Endothelial cell of umbilical vein (primary cell): ENCODE measurements at regions not wholly inside any gene's neighbourhood (a gene's known extent, or its start where the extent isn't known, plus 50 kb on each side); places are given as distances from the start of the nearest gene placed in this dataset.

Experiments
- BruUV-seq: library from RNA; stranded (reverse); fragments of 400-500 nt; replicated peaks from 2 replicates; lab custom pipeline; 2021; lab: Mats Ljungman, UMichigan
- CTCF ChIA-PET: fragments of 300-600, 350-600 bp; sonication (Branson Sonifier 250); formaldehyde crosslinking; loops from one replicate; lab custom pipeline; 2021; ENCODE audit warnings: antibody characterized with exemption, inconsistent platforms; lab: Charles Lee
- POLR2A ChIA-PET: fragments of 300-600, 350-600 bp; sonication (Branson Sonifier 250); formaldehyde crosslinking; loops from one replicate; lab custom pipeline; 2021; ENCODE audit warnings: antibody characterized with exemption, inconsistent platforms; lab: Charles Lee
- DNase-seq: peaks from one replicate; pipeline ENCODE4 v3.0.0-alpha.2; 2011; ENCODE audit warnings: low read depth, low spot score
- FAIRE-seq: peaks from 2 replicates; lab custom pipeline; 2011; peaks lifted over from hg19 to GRCh38; lab: Jason Lieb, UNC
- H2AFZ ChIP-seq: 2 replicates; pipeline ENCODE4 v1.6.0; 2012; ENCODE audit warnings: low read depth, low read length, control low read depth, inconsistent platforms
- H3K27ac ChIP-seq: 2 replicates; pipeline ENCODE4 v1.5.1; 2011; ENCODE audit warnings: low read depth, mild to moderate bottlenecking, control low read depth, low read length, moderate library complexity; ENCODE audit not compliant: insufficient read depth
- H3K27me3 ChIP-seq, 2 experiments: 2 replicates each; pipeline versions ENCODE4 v1.6.0 to v1.6.1; 2011; ENCODE audit warnings: low read length in 2 of 2, mixed read lengths in 1 of 2; ENCODE audit not compliant: control insufficient read depth in 2 of 2, insufficient read depth in 2 of 2
- H3K36me3 ChIP-seq, 2 experiments: 2 replicates in 1 of 2; 3 replicates in 1 of 2; pipeline ENCODE4 v1.5.1; 2011; ENCODE audit warnings: low read length in 2 of 2, mild to moderate bottlenecking in 1 of 2, moderate library complexity in 1 of 2; ENCODE audit not compliant: control insufficient read depth in 2 of 2, insufficient read depth in 2 of 2; ENCODE audit errors: extremely low read depth in 1 of 2
- H3K4me1 ChIP-seq: 3 replicates; pipeline ENCODE4 v1.5.1; 2011; ENCODE audit warnings: mild to moderate bottlenecking, low read length; ENCODE audit not compliant: control insufficient read depth, insufficient read depth; ENCODE audit errors: extremely low read depth
- H3K4me2 ChIP-seq: 2 replicates; pipeline ENCODE4 v1.6.1; 2011; ENCODE audit warnings: low read length, control low read depth, mixed read lengths; ENCODE audit not compliant: insufficient read depth
- H3K4me3 ChIP-seq, 3 experiments: fragments of 200-600 bp in 1 of 3; sonication (generic), shearing (Covaris generic) in 1 of 3; replicated peaks in 1 of 3; 2 replicates each; pipeline ENCODE4 v1.5.1; 2011 to 2016; ENCODE audit warnings: control low read depth in 3 of 3, low read length in 3 of 3, mild to moderate bottlenecking in 2 of 3, inconsistent platforms in 1 of 3, low read depth in 1 of 3, moderate library complexity in 1 of 3; ENCODE audit not compliant: insufficient read depth in 1 of 3
- H3K79me2 ChIP-seq: 2 replicates; pipeline ENCODE4 v1.6.0; 2012; ENCODE audit warnings: low read length, inconsistent platforms; ENCODE audit not compliant: control insufficient read depth, insufficient read depth
- H3K9ac ChIP-seq: replicated peaks from 2 replicates; pipeline ENCODE3; 2011; ENCODE audit warnings: low read length, control low read depth; ENCODE audit not compliant: insufficient read depth; ENCODE audit errors: extremely low read depth
- H3K9me1 ChIP-seq: replicated peaks from 3 replicates; pipeline ENCODE4 v1.6.0; 2011; ENCODE audit warnings: mild to moderate bottlenecking, low read length; ENCODE audit not compliant: control insufficient read depth, insufficient read depth; ENCODE audit errors: extremely low read depth
- H3K9me3 ChIP-seq: replicated peaks from 2 replicates; pipeline ENCODE4 v1.5.1; 2012; ENCODE audit warnings: low read length, inconsistent platforms; ENCODE audit not compliant: control insufficient read depth, insufficient read depth
- H4K20me1 ChIP-seq: replicated peaks from 2 replicates; pipeline ENCODE3; 2011; ENCODE audit warnings: mild to moderate bottlenecking, low read length; ENCODE audit not compliant: control insufficient read depth, insufficient read depth; ENCODE audit errors: extremely low read depth
- CTCF ChIP-seq, 2 donors: IDR thresholded peaks; 1 replicate in 1 of 2; 2 replicates in 1 of 2; pipeline ENCODE4 v1.5.1; 2011; ENCODE audit warnings: low read length in 2 of 2, mild to moderate bottlenecking in 2 of 2, moderate library complexity in 2 of 2, control low read depth in 1 of 2, inconsistent platforms in 1 of 2, low read depth in 1 of 2; ENCODE audit not compliant: insufficient read depth in 1 of 2; ENCODE audit errors: extremely low read depth in 1 of 2
- EZH2 ChIP-seq: IDR thresholded peaks from 2 replicates; pipeline ENCODE4 v1.6.1; 2012; ENCODE audit warnings: borderline replicate concordance, low read depth, mild to moderate bottlenecking, moderate library complexity, low read length, inconsistent platforms; ENCODE audit not compliant: severe bottlenecking
- FOS ChIP-seq: IDR thresholded peaks from 2 replicates; pipeline ENCODE4 v1.6.1; 2011; ENCODE audit warnings: mild to moderate bottlenecking, low read length, moderate library complexity, borderline replicate concordance; ENCODE audit not compliant: insufficient read depth
- GATA2 ChIP-seq: IDR thresholded peaks from 2 replicates; pipeline ENCODE4 v1.7.0; 2011; ENCODE audit warnings: low read depth, mild to moderate bottlenecking, moderate library complexity, mixed read lengths, low read length; ENCODE audit not compliant: insufficient read length, insufficient read depth
- JUN ChIP-seq: IDR thresholded peaks from 2 replicates; pipeline ENCODE4 v1.6.1; 2011; ENCODE audit warnings: borderline replicate concordance, low read depth; ENCODE audit not compliant: insufficient read length, insufficient read depth
- MAX ChIP-seq: IDR thresholded peaks from 2 replicates; pipeline ENCODE4 v1.6.1; 2011; ENCODE audit not compliant: insufficient read depth, insufficient read length
- MYC ChIP-seq: IDR thresholded peaks from one replicate; pipeline ENCODE4 v1.6.1; 2011; ENCODE audit warnings: mild to moderate bottlenecking, low read depth, low read length
- POLR2A ChIP-seq: IDR thresholded peaks from 2 replicates; pipeline ENCODE4 v1.6.1; 2012; ENCODE audit warnings: low read depth, mild to moderate bottlenecking, control low read depth, low read length
- POLR2AphosphoS5 ChIP-seq: IDR thresholded peaks from 2 replicates; pipeline ENCODE4 v1.6.1; 2012; ENCODE audit warnings: low read depth, mild to moderate bottlenecking, control low read depth, low read length, moderate library complexity; ENCODE audit not compliant: insufficient read depth
- dilution Hi-C: fragments of 300-500 bp; cut with MboI; formaldehyde crosslinking; loops from one replicate; pipeline ENCODE4 v1.15.0; 2019; ENCODE audit warnings: low sequenced_read_pairs; ENCODE audit not compliant: extremely low pct_ligation_motif_present
- intact Hi-C: fragments of 100-400 bp; cut with micrococcal nuclease; formaldehyde crosslinking; loops from one replicate; pipeline ENCODE4 v1.10.0; 2022

GRCh38 chr4:54973784-54974183 is 151.6 kb downstream of the KDR start:
- Histone ChIP-seq H3K4me3 (no peak overlapping the region), H3K9ac (no peak overlapping the region), H3K36me3 (no peaks in the 10 kb centered on the region), H3K4me1 (no peaks in the 10 kb centered on the region), H3K79me2 (no peaks in the 10 kb centered on the region), H2AFZ (no peak overlapping the region), H3K9me1 (no peaks in the 10 kb centered on the region), H3K9me3 (no peaks in the 10 kb centered on the region), H3K27me3 (no peaks in the 10 kb centered on the region), H3K4me2 (no peak overlapping the region), H3K27ac (no peak overlapping the region), H4K20me1 (no peaks in the 10 kb centered on the region)
- POLR2A ChIA-PET, result no interaction called here
- TF ChIP-seq GATA2, result no peak
- no peak for TF ChIP-seq FOS
- no peak for TF ChIP-seq MYC
- no peak for TF ChIP-seq POLR2AphosphoS5
- TF ChIP-seq CTCF (IDR thresholded peaks at IDR 0.05; ENCODE audit: extremely low read depth in 1 of 2, insufficient read depth in 1 of 2, low read depth in 1 of 2, low read length in 2 of 2), result no peak
- no peak for TF ChIP-seq JUN
- TF ChIP-seq EZH2, result no peak
- TF ChIP-seq MAX, result no peak
- no peak for TF ChIP-seq POLR2A
- intact Hi-C loops, result loop anchor here (5.0 to 10.0 kb wide), 5 partner anchors 149 to 891 kb away; no protein-coding TSS in a partner anchor
- FAIRE-seq (no peak), DNase-seq (no peak)
- BruUV-seq, result no TSS peak
- dilution Hi-C loops, result no loop called here
- CTCF ChIA-PET, result interaction anchor here (1.0 to 1.9 kb wide), 3 partner anchors 12 to 347 kb away, joined by 4 to 7 read pairs (median 5); no protein-coding TSS in a partner anchor
